IMR-90 (cell line): ENCODE measurements at regions not wholly inside any gene's neighbourhood (a gene's known extent, or its start where the extent isn't known, plus 50 kb on each side); places are given as distances from the start of the nearest gene placed in this dataset.

Experiments used
- ATAC-seq: fragments of 200-7000 bp; cut with Tn5 transposase; 2 replicates; pipeline ENCODE4 v1.9.1; 2020; ENCODE audit warnings: low read depth, mild to moderate bottlenecking, moderate library complexity
- BruUV-seq: library from RNA; stranded (reverse); fragments of 400-500 nt; replicated peaks from 2 replicates; lab custom pipeline; 2021; lab: Mats Ljungman, UMichigan
- CTCF ChIA-PET: fragments of 300-600 bp; formaldehyde crosslinking; extraction: SDS; loops from one replicate; lab custom pipeline; 2021; ENCODE audit warnings: antibody characterized with exemption; lab: Yijun Ruan, JAX
- POLR2A ChIA-PET: fragments of 300-600 bp; sonication (Branson Sonifier 250); formaldehyde crosslinking; loops from one replicate; lab custom pipeline; 2022; ENCODE audit warnings: antibody characterized with exemption; ENCODE audit not compliant: unreplicated experiment; lab: Charles Lee
- DNase-seq: peaks from one replicate; pipeline ENCODE4 v3.0.0; 2013
- H2AFZ ChIP-seq: replicated peaks from 2 replicates; pipeline ENCODE3; 2013; ENCODE audit warnings: low read length, mild to moderate bottlenecking; ENCODE audit not compliant: poor library complexity
- H2AK5ac ChIP-seq: 2 replicates; pipeline ENCODE4 v1.6.1; 2013; ENCODE audit warnings: low read depth, low read length, inconsistent platforms
- H2AK9ac ChIP-seq: replicated peaks from 2 replicates; pipeline ENCODE3; 2013; ENCODE audit warnings: mild to moderate bottlenecking, low read depth, low read length, moderate library complexity; ENCODE audit not compliant: poor library complexity
- H2BK120ac ChIP-seq: 2 replicates; pipeline ENCODE4 v1.6.1; 2013; ENCODE audit warnings: low read depth, low read length, inconsistent platforms
- H2BK15ac ChIP-seq: 3 replicates; pipeline ENCODE4 v1.6.1; 2013; ENCODE audit warnings: low read depth, low read length, inconsistent platforms
- H2BK20ac ChIP-seq: 2 replicates; pipeline ENCODE4 v1.6.1; 2013; ENCODE audit warnings: low read depth, mild to moderate bottlenecking, inconsistent platforms, low read length, moderate library complexity
- H2BK5ac ChIP-seq: 2 replicates; pipeline ENCODE4 v1.6.1; 2013; ENCODE audit warnings: mild to moderate bottlenecking, low read depth, low read length, inconsistent platforms; ENCODE audit not compliant: poor library complexity, severe bottlenecking
- H3K14ac ChIP-seq: replicated peaks from 2 replicates; pipeline ENCODE4 v1.6.1; 2013; ENCODE audit warnings: low read depth, low read length, inconsistent platforms
- H3K18ac ChIP-seq: 2 replicates; pipeline ENCODE4 v1.6.1; 2013; ENCODE audit warnings: low read depth, low read length, control low read depth
- H3K23ac ChIP-seq: 2 replicates; pipeline ENCODE4 v1.6.1; 2013; ENCODE audit warnings: low read depth, low read length, inconsistent platforms
- H3K27ac ChIP-seq: 2 replicates; pipeline ENCODE4 v1.5.1; 2013; ENCODE audit warnings: mild to moderate bottlenecking, control low read depth, low read length; ENCODE audit not compliant: insufficient read depth
- H3K27me3 ChIP-seq: 2 replicates; pipeline ENCODE4 v1.6.1; 2013; ENCODE audit warnings: low read length; ENCODE audit not compliant: control insufficient read depth, insufficient read depth
- H3K36me3 ChIP-seq: 2 replicates; pipeline ENCODE4 v1.6.1; 2013; ENCODE audit warnings: low read length, mixed read lengths; ENCODE audit not compliant: control insufficient read depth, insufficient read depth
- H3K4ac ChIP-seq: 2 replicates; pipeline ENCODE4 v1.6.1; 2013; ENCODE audit warnings: low read depth, low read length, inconsistent platforms
- H3K4me1 ChIP-seq: 2 replicates; pipeline ENCODE4 v1.6.1; 2013; ENCODE audit warnings: low read length, mixed read lengths; ENCODE audit not compliant: control insufficient read depth, insufficient read depth
- H3K4me2 ChIP-seq: 2 replicates; pipeline ENCODE4 v1.6.1; 2013; ENCODE audit warnings: low read depth, mild to moderate bottlenecking, control low read depth, low read length, moderate library complexity
- H3K4me3 ChIP-seq: 2 replicates; pipeline ENCODE4 v1.5.1; 2013; ENCODE audit warnings: low read depth, mild to moderate bottlenecking, control low read depth, low read length, moderate library complexity; ENCODE audit not compliant: insufficient read depth
- H3K56ac ChIP-seq: 2 replicates; pipeline ENCODE4 v1.6.1; 2013; ENCODE audit warnings: low read length, inconsistent platforms; ENCODE audit not compliant: insufficient read depth; ENCODE audit errors: extremely low read depth
- H3K79me1 ChIP-seq, 2 experiments: 2 replicates each; pipeline ENCODE4 v1.6.1; 2013; ENCODE audit warnings: low read length in 2 of 2, inconsistent platforms in 1 of 2, low read depth in 1 of 2
- H3K9ac ChIP-seq: 2 replicates; pipeline ENCODE4 v1.6.1; 2013; ENCODE audit warnings: low read depth, low read length, control low read depth
- H3K9me1 ChIP-seq: 2 replicates; pipeline ENCODE4 v1.6.1; 2013; ENCODE audit warnings: low read length, inconsistent platforms; ENCODE audit not compliant: insufficient read depth
- H3K9me3 ChIP-seq: 2 replicates; pipeline ENCODE4 v1.6.1; 2013; ENCODE audit warnings: low read length; ENCODE audit not compliant: control insufficient read depth, insufficient read depth
- H4K20me1 ChIP-seq: 2 replicates; pipeline ENCODE4 v1.6.1; 2013; ENCODE audit warnings: low read length, inconsistent platforms; ENCODE audit not compliant: insufficient read depth
- H4K5ac ChIP-seq: 2 replicates; pipeline ENCODE4 v1.6.1; 2013; ENCODE audit warnings: mild to moderate bottlenecking, low read depth, low read length, control low read depth
- H4K8ac ChIP-seq, 2 experiments: 2 replicates each; pipeline ENCODE4 v1.6.1; 2013; ENCODE audit warnings: low read depth in 2 of 2, low read length in 2 of 2, control low read depth in 1 of 2, inconsistent platforms in 1 of 2
- H4K91ac ChIP-seq: 2 replicates; pipeline ENCODE4 v1.6.1; 2013; ENCODE audit warnings: low read depth, low read length, inconsistent platforms; ENCODE audit not compliant: insufficient read depth
- BHLHE40 ChIP-seq: fragments of 150-350 bp; IDR thresholded peaks from 2 replicates; pipeline ENCODE4 v1.6.1; 2016; ENCODE audit warnings: mild to moderate bottlenecking, low read depth, low read length
- CEBPB ChIP-seq: IDR thresholded peaks from 2 replicates; pipeline ENCODE4 v1.6.1; 2012; ENCODE audit warnings: low read depth, low read length, improper control_type of control experiment
- CHD1 ChIP-seq: IDR thresholded peaks from 2 replicates; pipeline ENCODE4 v1.6.1; 2012; ENCODE audit warnings: low read depth, low read length, improper control_type of control experiment
- MAFK ChIP-seq: IDR thresholded peaks from 2 replicates; pipeline ENCODE4 v1.6.1; 2012; ENCODE audit warnings: low read depth, low read length, improper control_type of control experiment
- MAZ ChIP-seq: IDR thresholded peaks from 2 replicates; pipeline ENCODE4 v1.6.1; 2012; ENCODE audit warnings: low read depth, mild to moderate bottlenecking, low read length, improper control_type of control experiment, moderate library complexity, borderline replicate concordance
- NFE2L2 ChIP-seq: fragments of 150-350 bp; IDR thresholded peaks from 2 replicates; pipeline ENCODE4 v1.6.1; 2016; ENCODE audit warnings: low read depth, mild to moderate bottlenecking, low read length
- POLR2A ChIP-seq: IDR thresholded peaks from 2 replicates; pipeline ENCODE4 v1.6.1; 2012; ENCODE audit warnings: mild to moderate bottlenecking, low read depth, low read length
- RAD21 ChIP-seq: IDR thresholded peaks from 2 replicates; pipeline ENCODE4 v1.6.1; 2012; ENCODE audit warnings: low read length, improper control_type of control experiment
- SMC3 ChIP-seq: fragments of 150-350 bp; IDR thresholded peaks from 2 replicates; pipeline ENCODE4 v1.6.1; 2016; ENCODE audit warnings: low read depth, mild to moderate bottlenecking, antibody characterized with exemption, low read length, moderate library complexity
- WGBS, 2 experiments: methylation state at CpG; one replicate each; pipeline versions ENCODE4 v1.1.5 to v1.1.7; 2013; ENCODE audit warnings: missing lambda C conversion rate in 2 of 2; ENCODE audit not compliant: insufficient read length in 1 of 2; ENCODE audit errors: extremely low coverage in 2 of 2; 5-methylcytosine and 5-hydroxymethylcytosine counted together
- dilution Hi-C: fragments of 300-500 bp; cut with HindIII; formaldehyde crosslinking; loops from one replicate; pipeline ENCODE4 v1.14.3; 2018; ENCODE audit warnings: low sequenced_read_pairs; ENCODE audit not compliant: unreplicated experiment
- in situ Hi-C: fragments of 300-500 bp; cut with MboI; formaldehyde crosslinking; loops from 3 replicates; pipeline ENCODE4 v1.14.3; 2019; ENCODE audit warnings: low sequenced_read_pairs, inconsistent platforms, mixed read lengths
- intact Hi-C: fragments of 100-400 bp; cut with micrococcal nuclease; formaldehyde crosslinking; loops from 2 replicates; pipeline ENCODE4 v1.10.0; 2022
- TF ChIP-seq, protein P1 (sequence below): fragments of 150-350 bp; IDR thresholded peaks from 2 replicates; pipeline ENCODE4 v1.6.1; 2016; ENCODE audit warnings: low read depth, mild to moderate bottlenecking, low read length, moderate library complexity, borderline replicate concordance

DNA sequence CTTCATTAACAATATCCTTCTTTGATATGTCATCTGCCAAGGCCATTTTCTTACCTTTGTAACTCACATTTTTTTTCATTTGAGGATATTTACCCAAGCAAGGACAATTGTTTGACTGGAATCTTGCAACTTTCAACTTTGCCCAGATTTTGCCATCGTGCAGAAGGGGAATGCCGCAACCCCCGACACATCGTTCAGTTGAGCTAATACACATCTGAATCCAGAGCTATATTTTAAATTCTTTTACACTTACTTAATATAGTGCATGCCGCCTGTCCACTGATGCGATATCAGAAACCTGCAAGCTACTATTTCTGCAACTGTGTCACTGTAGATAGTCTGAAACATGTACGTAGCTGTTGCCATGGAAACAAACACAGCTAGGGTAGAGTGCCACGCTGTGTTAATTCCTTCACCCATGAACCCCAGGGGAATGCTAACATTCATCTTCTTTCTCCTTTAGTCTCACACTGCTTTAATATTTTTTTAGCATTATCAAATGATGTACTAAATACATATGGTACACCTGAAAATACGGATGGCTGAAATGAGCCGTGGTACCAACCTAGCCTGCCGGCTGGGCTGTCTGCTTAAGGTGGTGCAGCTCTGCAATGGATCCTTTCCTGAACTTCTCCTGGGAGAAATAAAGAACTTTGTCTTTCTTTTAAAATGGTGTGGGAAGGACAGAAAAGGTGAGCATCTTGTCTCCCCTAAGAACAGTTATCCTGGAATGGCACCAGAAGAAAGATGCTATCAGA lies 77.0 kb upstream of the FOXN3 start:
- Histone ChIP-seq H3K9me3 (no peaks in the 10 kb centered on the region), H3K4ac (no peak overlapping the region), H2AK5ac (no peak overlapping the region), H4K91ac (no peak overlapping the region), H2AK9ac (no peak overlapping the region), H3K79me1 (peaks cover 12 to 21% of the 10 kb centered on the region in 2 experiments; a peak in 3 of 4 replicates), H3K23ac (no peak overlapping the region), H2BK15ac (no peak overlapping the region), H3K18ac (no peak overlapping the region), H4K8ac (no peak overlapping the region), H3K9me1 (no peaks in the 10 kb centered on the region), H4K5ac (no peak overlapping the region), H2BK120ac (no peak overlapping the region), H3K14ac (no peak overlapping the region), H2BK20ac (no peak overlapping the region), H2AFZ (no peak overlapping the region), H3K56ac (no peak overlapping the region), H3K4me1 (peaks cover 13% of the 10 kb centered on the region), H3K9ac (no peak overlapping the region), H2BK5ac (no peak overlapping the region), H3K27me3 (no peaks in the 10 kb centered on the region), H3K36me3 (no peaks in the 10 kb centered on the region; the same call in 1 of the 2 replicates), H3K4me3 (no peak overlapping the region), H4K20me1 (peaks cover 3% of the 10 kb centered on the region; the same call in 1 of the 2 replicates), H3K4me2 (no peak overlapping the region), H3K27ac (no peak overlapping the region)
- DNase-seq = no peak
- in situ Hi-C loops = no loop called here
- intact Hi-C loops = loop anchor here (5.0 to 10.0 kb wide), 3 partner anchors 67 to 449 kb away; no protein-coding TSS in a partner anchor
- ChIA-PET CTCF (interaction anchor here (0.6 to 0.9 kb wide), 2 partner anchors 10 to 13 kb away, joined by 3 to 6 read pairs; no protein-coding TSS in a partner anchor), POLR2A (no interaction called here)
- no peak for ATAC-seq
- WGBS, 2 experiments = no CpG with 5 or more reads among the region's 11 CpGs
- dilution Hi-C loops = no loop called here
- no peak for TF ChIP-seq CHD1
- no peak for TF ChIP-seq POLR2A
- no peak for TF ChIP-seq MAFK
- no peak for TF ChIP-seq RAD21
- no peak for TF ChIP-seq SMC3
- TF ChIP-seq BHLHE40 = no peak
- TF ChIP-seq CEBPB = no peak
- no peak for TF ChIP-seq NFE2L2
- TF ChIP-seq, protein P1, sequence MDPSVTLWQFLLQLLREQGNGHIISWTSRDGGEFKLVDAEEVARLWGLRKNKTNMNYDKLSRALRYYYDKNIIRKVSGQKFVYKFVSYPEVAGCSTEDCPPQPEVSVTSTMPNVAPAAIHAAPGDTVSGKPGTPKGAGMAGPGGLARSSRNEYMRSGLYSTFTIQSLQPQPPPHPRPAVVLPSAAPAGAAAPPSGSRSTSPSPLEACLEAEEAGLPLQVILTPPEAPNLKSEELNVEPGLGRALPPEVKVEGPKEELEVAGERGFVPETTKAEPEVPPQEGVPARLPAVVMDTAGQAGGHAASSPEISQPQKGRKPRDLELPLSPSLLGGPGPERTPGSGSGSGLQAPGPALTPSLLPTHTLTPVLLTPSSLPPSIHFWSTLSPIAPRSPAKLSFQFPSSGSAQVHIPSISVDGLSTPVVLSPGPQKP = no peak
- no peak for TF ChIP-seq MAZ
- no TSS peak for BruUV-seq
